ENCODE measurements at regions not wholly inside any gene's neighbourhood (a gene's known extent, or its start where the extent isn't known, plus 50 kb on each side); places are given as distances from the start of the nearest gene placed in this dataset.
"Not testable (repeated sequence)": the region's sequence is repeated elsewhere in the genome, so short reads cannot be mapped to it uniquely, and the experiment has no call there.

DNA sequence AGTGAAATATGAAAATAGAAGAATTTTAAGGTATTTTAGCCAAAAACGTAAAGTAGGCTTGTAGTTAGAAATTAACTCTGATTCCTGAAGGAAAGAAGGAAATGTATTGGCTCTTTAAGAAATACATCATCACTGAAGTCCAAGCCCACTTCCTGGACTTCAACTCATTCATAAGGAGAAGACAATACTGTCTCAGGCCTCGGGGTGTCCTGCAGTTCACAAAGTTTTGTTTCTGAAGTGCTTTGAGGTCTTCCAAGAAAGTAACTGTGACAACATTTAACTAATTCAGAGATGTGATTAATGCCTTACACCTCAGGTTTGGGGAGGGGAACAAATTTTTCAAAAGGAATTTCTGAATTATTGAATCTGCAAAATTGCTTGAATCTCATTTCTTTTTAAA lies 65.8 kb upstream of the STARD13 start:
- no peaks in the 10 kb centered on the region for H3K9me3 ChIP-seq (ENCODE audit: insufficient read depth, low read length)
- H3K4me3 ChIP-seq (ENCODE audit: insufficient read length, low read depth): no peak overlapping the region
- no peaks in the 10 kb centered on the region for H3K36me3 ChIP-seq (ENCODE audit: insufficient read depth, insufficient read length, low read length)
- DNase-seq (ENCODE audit: low read depth, low spot score): no peak
- H3K27me3 ChIP-seq (ENCODE audit: insufficient read depth, insufficient read length): peaks cover 41% of the 10 kb centered on the region
- H3K9ac ChIP-seq (ENCODE audit: insufficient read length, low read depth): no peak overlapping the region
- TF ChIP-seq YY1 (IDR thresholded peaks at IDR 0.05; ENCODE audit: insufficient read depth, insufficient read length): no peak
- no peak for TF ChIP-seq SUZ12 (IDR thresholded peaks at IDR 0.05; ENCODE audit: extremely low read depth, insufficient read depth, insufficient read length)
- TF ChIP-seq ZNF274 (IDR thresholded peaks at IDR 0.05; ENCODE audit: low read depth, low read length): no peak
- H3K4me1 ChIP-seq (ENCODE audit: insufficient read depth, insufficient read length): no peaks in the 10 kb centered on the region

DNA sequence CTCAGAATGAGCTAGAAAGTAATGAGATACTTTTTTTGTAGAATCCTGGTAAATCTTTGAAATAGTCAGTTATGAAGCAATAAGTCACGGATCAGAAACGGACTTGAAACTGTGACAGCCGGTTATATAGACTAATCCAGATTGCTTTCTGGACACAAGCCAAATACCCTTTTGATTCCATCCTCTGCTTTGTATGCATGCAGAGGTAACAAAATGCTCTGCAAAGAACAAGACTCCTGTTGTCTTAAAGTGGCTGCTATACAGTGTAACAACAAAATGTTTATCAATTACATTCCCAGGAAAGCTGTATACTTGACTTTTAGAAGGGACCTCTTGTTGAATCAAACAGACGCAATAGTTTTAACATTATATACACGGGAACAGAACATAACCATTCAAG lies 66.5 kb upstream of the STARD13 start:
- H3K27me3 ChIP-seq (ENCODE audit: insufficient read depth, insufficient read length): peaks cover 41% of the 10 kb centered on the region
- no peak overlapping the region for H3K4me3 ChIP-seq (ENCODE audit: insufficient read length, low read depth)
- no peak for DNase-seq (ENCODE audit: low read depth, low spot score)
- H3K9me3 ChIP-seq (ENCODE audit: insufficient read depth, low read length): no peaks in the 10 kb centered on the region
- no peaks in the 10 kb centered on the region for H3K4me1 ChIP-seq (ENCODE audit: insufficient read depth, insufficient read length)
- TF ChIP-seq SUZ12 (IDR thresholded peaks at IDR 0.05; ENCODE audit: extremely low read depth, insufficient read depth, insufficient read length) (no peak), ZNF274 (IDR thresholded peaks at IDR 0.05; ENCODE audit: low read depth, low read length) (no peak), YY1 (IDR thresholded peaks at IDR 0.05; ENCODE audit: insufficient read depth, insufficient read length) (no peak)
- no peaks in the 10 kb centered on the region for H3K36me3 ChIP-seq (ENCODE audit: insufficient read depth, insufficient read length, low read length)
- no peak overlapping the region for H3K9ac ChIP-seq (ENCODE audit: insufficient read length, low read depth)

DNA sequence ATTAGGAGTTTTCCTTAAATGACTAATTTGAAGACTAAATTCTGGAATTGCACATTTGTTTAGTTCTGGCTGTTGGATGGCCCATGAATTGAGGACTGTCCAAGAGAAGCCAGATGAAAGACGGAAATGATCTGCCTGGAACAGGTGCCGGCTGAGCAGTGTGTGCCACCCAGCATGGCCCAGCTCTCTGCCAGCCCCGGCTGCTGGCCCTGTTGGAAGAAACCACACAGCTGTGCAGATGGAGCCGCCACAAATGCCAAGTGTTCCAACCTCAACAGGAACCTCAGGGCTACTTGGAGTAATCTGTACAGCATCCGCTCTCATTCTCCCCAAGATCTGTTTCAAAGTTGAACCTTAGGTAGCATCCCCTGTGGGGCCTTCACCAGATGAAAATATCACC lies 67.0 kb upstream of the STARD13 start:
- H3K9me3 ChIP-seq (ENCODE audit: insufficient read depth, low read length): no peaks in the 10 kb centered on the region
- no peak for DNase-seq (ENCODE audit: low read depth, low spot score)
- peaks cover 41% of the 10 kb centered on the region for H3K27me3 ChIP-seq (ENCODE audit: insufficient read depth, insufficient read length)
- H3K4me3 ChIP-seq (ENCODE audit: insufficient read length, low read depth): no peak overlapping the region
- no peak for TF ChIP-seq ZNF274 (IDR thresholded peaks at IDR 0.05; ENCODE audit: low read depth, low read length)
- TF ChIP-seq YY1 (IDR thresholded peaks at IDR 0.05; ENCODE audit: insufficient read depth, insufficient read length): no peak
- no peak for TF ChIP-seq SUZ12 (IDR thresholded peaks at IDR 0.05; ENCODE audit: extremely low read depth, insufficient read depth, insufficient read length)
- H3K9ac ChIP-seq (ENCODE audit: insufficient read length, low read depth): no peak overlapping the region
- no peaks in the 10 kb centered on the region for H3K4me1 ChIP-seq (ENCODE audit: insufficient read depth, insufficient read length)
- no peaks in the 10 kb centered on the region for H3K36me3 ChIP-seq (ENCODE audit: insufficient read depth, insufficient read length, low read length)

GRCh38 chr13:33353210-33353609 lies 67.7 kb upstream of the STARD13 start:
- Histone ChIP-seq H3K4me1 (ENCODE audit: insufficient read depth, insufficient read length) (no peaks in the 10 kb centered on the region), H3K4me3 (ENCODE audit: insufficient read length, low read depth) (no peak overlapping the region), H3K36me3 (ENCODE audit: insufficient read depth, insufficient read length, low read length) (no peaks in the 10 kb centered on the region), H3K27me3 (ENCODE audit: insufficient read depth, insufficient read length) (peaks cover 41% of the 10 kb centered on the region), H3K9me3 (ENCODE audit: insufficient read depth, low read length) (no peaks in the 10 kb centered on the region), H3K9ac (ENCODE audit: insufficient read length, low read depth) (no peak overlapping the region)
- no peak for TF ChIP-seq YY1 (IDR thresholded peaks at IDR 0.05; ENCODE audit: insufficient read depth, insufficient read length)
- TF ChIP-seq ZNF274 (IDR thresholded peaks at IDR 0.05; ENCODE audit: low read depth, low read length): no peak
- no peak for TF ChIP-seq SUZ12 (IDR thresholded peaks at IDR 0.05; ENCODE audit: extremely low read depth, insufficient read depth, insufficient read length)
- DNase-seq (ENCODE audit: low read depth, low spot score): no peak

- Histone ChIP-seq H3K27me3 (ENCODE audit: insufficient read depth, insufficient read length) (peaks cover 38% of the 10 kb centered on the region), H3K4me1 (ENCODE audit: insufficient read depth, insufficient read length) (no peaks in the 10 kb centered on the region), H3K36me3 (ENCODE audit: insufficient read depth, insufficient read length, low read length) (no peaks in the 10 kb centered on the region), H3K9ac (ENCODE audit: insufficient read length, low read depth) (no peak overlapping the region), H3K4me3 (ENCODE audit: insufficient read length, low read depth) (no peak overlapping the region), H3K9me3 (ENCODE audit: insufficient read depth, low read length) (no peaks in the 10 kb centered on the region)
- no peak for DNase-seq (ENCODE audit: low read depth, low spot score)
- TF ChIP-seq YY1 (IDR thresholded peaks at IDR 0.05; ENCODE audit: insufficient read depth, insufficient read length) (no peak), ZNF274 (IDR thresholded peaks at IDR 0.05; ENCODE audit: low read depth, low read length) (no peak), SUZ12 (IDR thresholded peaks at IDR 0.05; ENCODE audit: extremely low read depth, insufficient read depth, insufficient read length) (no peak)
These were observed 68.1 kb upstream of the STARD13 start for GRCh38 chr13:33353646-33354045.

- Histone ChIP-seq H3K9ac (ENCODE audit: insufficient read length, low read depth) (no peak overlapping the region), H3K36me3 (ENCODE audit: insufficient read depth, insufficient read length, low read length) (no peaks in the 10 kb centered on the region), H3K9me3 (ENCODE audit: insufficient read depth, low read length) (no peaks in the 10 kb centered on the region), H3K4me1 (ENCODE audit: insufficient read depth, insufficient read length) (no peaks in the 10 kb centered on the region), H3K27me3 (ENCODE audit: insufficient read depth, insufficient read length) (peaks cover 21% of the 10 kb centered on the region), H3K4me3 (ENCODE audit: insufficient read length, low read depth) (no peak overlapping the region)
- no peak for DNase-seq (ENCODE audit: low read depth, low spot score)
- no peak for TF ChIP-seq YY1 (IDR thresholded peaks at IDR 0.05; ENCODE audit: insufficient read depth, insufficient read length)
- no peak for TF ChIP-seq SUZ12 (IDR thresholded peaks at IDR 0.05; ENCODE audit: extremely low read depth, insufficient read depth, insufficient read length)
- TF ChIP-seq ZNF274 (IDR thresholded peaks at IDR 0.05; ENCODE audit: low read depth, low read length): no peak
These were observed 69.8 kb upstream of the STARD13 start for GRCh38 chr13:33355201-33355895.

GRCh38 chr13:33358076-33358475 lies 72.5 kb upstream of the STARD13 start:
- H3K4me3 ChIP-seq (ENCODE audit: insufficient read length, low read depth); H3K27me3 ChIP-seq (ENCODE audit: insufficient read depth, insufficient read length); H3K36me3 ChIP-seq (ENCODE audit: insufficient read depth, insufficient read length, low read length); H3K9me3 ChIP-seq (ENCODE audit: insufficient read depth, low read length); H3K4me1 ChIP-seq (ENCODE audit: insufficient read depth, insufficient read length); DNase-seq (ENCODE audit: low read depth, low spot score); H3K9ac ChIP-seq (ENCODE audit: insufficient read length, low read depth): not testable (repeated sequence)

Data from NT2/D1 (cell line).